RPMI7951 (cell line): ENCODE measurements at regions not wholly inside any gene's neighbourhood (a gene's known extent, or its start where the extent isn't known, plus 50 kb on each side); places are given as distances from the start of the nearest gene placed in this dataset.

ENCODE experiments used
- DNase-seq: peaks from one replicate; pipeline ENCODE4 v3.0.0-alpha.2; 2012; ENCODE audit warnings: low read depth

DNA sequence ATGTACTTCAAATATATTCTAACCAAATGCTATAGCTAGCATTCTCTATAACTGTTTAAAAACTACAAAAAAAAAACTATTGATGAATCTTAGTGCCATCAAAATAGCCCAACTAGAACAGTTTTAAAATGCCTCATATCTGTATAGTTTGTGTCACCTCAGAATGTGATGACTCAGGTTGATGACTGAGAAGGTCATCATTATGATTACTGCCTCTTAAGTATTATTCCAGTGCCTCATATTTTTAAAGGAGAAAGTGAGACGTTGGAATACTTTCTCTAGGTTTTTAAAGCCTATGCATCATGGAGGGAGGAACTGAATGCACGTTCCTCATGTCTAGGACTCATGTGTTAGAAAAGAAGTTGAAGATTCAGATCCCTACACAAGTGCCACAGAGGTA, 88.2 kb downstream of the TMA16 start:
- no peak for DNase-seq

DNA sequence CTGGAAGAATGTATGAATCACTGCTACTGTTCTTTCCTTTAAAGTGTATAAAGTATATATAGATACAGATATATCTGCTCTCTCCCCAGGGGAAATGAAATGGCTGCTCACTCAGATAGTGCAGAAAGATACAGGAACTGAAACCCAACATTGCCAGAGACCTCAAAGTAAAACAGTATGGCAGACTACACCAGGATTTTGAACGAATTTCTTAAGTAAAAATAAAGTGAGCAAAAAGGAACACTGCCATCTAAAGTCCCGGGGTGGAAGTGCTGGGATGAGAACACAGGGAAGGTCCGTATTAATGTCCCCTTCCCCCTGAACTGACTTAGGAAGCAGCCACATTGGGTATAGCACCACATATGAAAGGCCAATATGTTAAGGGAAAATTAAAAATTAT, 93.4 kb downstream of the TMA16 start:
- no peak for DNase-seq

DNA sequence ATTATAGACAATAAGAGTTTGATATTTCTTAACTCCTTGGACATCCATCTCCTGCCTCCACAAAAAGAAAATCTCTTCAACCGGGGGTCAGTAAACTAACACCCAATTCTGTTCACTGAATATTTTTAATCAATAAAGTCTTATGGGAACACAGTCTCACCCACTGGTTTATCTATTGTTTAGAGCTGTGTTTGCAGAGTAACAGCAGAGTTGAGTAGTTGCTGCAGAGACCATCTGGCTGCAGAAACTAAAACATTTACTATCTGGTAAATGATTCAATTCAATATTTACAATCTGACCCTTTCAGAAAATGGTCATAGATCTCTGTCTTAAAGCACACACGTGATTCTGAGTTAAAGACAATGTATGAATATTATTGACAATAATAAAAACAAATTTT, 94.0 kb downstream of the TMA16 start:
- no peak for DNase-seq

- DNase-seq: no peak
Measured at GRCh38 chr4:163590103-163590502, 95.6 kb downstream of the TMA16 start.

DNA sequence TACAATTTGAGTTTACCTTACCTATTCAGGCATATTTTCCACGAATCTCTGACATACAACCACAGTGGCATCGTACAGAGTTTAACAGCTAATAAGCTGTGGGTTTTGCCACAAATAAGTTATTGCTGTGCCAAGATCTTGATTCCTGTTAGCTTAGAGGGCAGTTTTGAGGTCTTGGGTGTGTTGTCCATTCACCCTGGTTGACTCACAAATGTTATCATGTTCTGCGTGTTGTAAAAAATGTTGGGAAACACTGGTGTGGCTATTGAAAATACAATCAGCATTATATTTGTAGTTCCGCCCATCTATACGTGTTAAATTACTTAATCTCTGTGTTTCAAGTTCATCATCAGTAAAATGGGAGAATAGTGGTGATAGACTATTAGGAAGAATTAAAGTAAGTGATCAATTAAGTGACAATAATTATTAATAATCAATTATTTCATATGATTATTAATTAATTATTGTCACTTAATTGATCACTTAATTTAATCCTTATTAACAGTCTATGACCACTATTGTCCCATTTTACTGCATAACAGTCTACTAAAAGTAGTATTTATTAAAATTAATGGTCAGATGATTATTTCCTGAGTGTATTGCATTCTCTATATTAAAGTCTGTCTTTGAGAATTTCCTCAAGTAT, 96.3 kb downstream of the TMA16 start:
- no peak for DNase-seq

GRCh38 chr4:163591614-163592020, 97.1 kb downstream of the TMA16 start:
- no peak for DNase-seq

DNA sequence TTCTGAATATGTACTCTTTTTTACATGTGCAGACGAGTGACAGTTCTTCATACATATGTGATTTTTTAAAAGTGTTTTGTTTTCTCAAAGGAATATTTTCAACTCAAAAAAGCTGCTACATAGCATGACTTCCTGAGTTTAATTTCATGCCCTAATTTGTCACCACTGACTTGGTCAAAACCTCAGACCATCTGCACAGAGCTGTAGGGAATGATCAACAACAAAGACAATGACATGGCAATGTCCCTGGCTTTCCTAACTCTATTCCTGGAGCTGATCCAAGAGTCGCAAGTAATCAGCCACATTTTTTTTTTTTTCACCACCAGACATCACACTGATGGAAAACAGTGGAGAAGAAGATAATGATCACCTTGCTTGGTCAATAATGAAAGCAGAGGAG, 97.7 kb downstream of the TMA16 start:
- DNase-seq: no peak

DNA sequence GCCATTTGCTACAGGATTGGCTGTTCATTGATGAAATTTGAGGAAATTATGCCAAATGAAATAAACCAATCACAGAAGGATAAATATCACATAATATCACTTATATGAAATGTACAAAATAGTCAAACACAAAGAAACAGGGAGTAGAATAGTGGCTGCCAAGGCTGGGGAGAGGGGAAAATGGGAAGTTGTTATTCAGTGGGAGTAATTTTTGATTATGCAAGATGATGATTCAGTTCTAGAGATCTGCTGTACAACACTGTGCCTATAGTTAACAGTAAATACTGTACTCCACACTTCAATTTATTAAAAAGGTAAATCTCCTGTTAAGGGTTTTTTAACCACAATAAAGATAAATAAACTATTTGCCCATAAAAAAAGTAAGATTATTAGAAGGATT, 101.1 kb downstream of the TMA16 start:
- no peak for DNase-seq

- no peak for DNase-seq
Measured at GRCh38 chr4:163598028-163598427, 103.5 kb downstream of the TMA16 start.

GRCh38 chr4:163598489-163598888, 104.0 kb downstream of the TMA16 start:
- DNase-seq: no peak

DNA sequence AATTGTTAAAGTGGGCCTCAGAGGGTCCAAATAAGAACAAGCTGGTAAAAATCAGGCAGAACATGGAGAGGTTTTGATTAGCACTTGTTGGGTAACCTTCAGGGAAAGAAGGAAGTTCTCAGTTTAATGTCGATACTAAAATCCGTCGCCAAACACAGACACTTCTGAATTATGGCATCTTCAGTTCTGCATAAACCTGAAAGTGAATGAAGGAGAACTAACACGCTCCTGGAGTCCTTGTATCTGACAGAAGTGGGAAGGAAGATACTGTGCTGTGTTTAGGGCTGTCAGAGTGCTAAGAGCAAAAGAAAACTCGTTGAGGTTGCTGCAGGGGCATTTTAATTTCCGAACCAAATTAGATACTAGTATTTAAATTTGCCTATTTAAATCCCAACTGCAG, 106.2 kb downstream of the TMA16 start:
- no peak for DNase-seq

GRCh38 chr4:163603257-163603656, 108.8 kb downstream of the TMA16 start:
- DNase-seq: no peak

DNA sequence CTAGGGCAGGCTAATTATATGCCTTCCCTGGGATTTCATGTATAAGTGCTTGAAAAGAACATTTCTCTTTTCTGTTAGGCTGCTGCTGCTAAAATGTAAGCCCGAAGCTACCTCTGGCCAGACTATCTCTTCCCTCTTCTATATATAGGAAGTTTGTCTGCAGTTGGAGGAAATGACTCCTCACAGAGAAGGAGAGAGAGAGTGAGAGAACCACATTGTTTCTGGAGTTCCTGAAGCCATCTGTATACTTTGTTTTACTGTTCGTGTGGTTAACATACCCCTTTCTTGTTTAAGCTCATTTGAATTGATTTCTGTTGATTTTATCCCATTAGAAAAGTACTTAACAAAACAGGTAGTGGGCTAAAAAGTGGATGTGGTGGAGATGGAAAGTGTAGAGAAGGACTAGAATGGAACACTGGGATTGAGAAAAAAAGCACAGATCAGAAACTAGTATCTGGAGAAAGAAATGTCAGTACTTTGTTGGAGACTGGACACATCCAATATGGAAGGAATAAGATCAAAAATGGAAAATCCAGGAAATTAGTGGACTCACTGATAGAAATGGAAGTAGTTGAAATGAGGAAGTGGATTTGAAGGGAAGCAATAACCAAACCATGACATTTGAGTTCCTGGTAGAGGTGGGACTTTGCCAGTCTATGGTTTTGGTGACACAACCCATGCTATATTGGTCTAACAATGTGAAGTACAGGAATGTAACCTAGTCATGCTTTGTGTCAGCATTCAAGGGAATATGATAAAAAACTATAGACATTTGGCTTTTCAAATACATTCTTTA, 112.6 kb downstream of the TMA16 start:
- no peak for DNase-seq

GRCh38 chr4:163609019-163609418, 114.5 kb downstream of the TMA16 start:
- no peak for DNase-seq

DNA sequence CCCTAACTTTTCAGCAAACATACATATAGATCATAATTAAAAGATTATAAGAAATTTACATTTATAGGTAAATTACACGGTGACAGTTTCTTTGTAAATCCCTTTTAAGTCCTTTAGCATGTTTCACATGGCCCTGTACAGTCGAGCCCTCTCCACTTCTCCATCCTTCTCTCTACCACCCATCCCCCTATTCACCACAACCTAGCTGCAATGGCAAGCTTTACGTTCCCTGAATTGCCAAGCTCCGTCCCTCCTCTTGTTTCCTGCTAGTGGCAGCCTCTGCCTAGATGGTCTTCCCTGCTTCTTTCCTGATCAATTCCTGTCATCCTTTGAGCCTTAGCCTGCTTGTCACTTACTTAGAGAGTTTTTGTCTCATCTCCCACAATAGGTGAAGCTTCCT, 116.2 kb downstream of the TMA16 start:
- no peak for DNase-seq

- no peak for DNase-seq
Measured at GRCh38 chr4:163611182-163611581, 116.7 kb downstream of the TMA16 start.

GRCh38 chr4:163611784-163612445, 117.4 kb downstream of the TMA16 start:
- DNase-seq: no peak

DNA sequence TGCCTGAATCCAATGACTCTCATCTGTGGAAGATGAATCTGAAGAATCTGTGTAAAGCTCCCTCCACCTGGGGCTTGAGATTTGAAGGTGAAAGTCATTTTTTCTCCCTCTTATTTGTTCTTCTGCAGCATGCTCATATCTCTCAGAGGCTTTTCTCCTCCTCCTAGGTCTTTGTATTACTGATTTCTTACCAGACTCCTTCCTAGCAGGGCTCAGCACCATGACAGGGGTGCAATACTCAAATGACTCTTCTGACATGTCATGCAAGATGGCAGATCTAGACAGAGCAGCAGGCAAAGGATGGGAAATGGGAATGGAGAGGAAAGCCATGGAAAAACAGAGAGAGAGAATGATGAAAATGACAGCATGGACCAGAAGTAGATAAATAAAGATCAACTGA, 118.3 kb downstream of the TMA16 start:
- no peak for DNase-seq

DNA sequence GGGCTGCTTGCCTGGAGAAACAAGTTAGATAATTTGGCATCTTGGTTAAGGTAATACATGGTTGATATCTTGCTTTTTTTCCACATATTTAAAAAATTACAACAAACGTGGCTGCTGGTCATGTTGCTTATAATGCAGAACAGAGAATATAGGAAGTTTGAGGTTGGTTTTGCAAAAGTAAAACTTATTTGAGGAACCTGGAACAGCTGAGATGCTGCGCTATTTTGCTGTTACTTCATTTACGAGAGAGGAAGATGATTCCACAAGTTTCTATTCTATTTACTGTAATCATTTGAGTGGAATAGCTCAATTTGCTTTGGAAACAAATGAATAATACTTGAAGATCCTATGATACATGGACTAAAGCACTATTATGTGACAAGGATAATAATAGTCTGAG, 118.9 kb downstream of the TMA16 start:
- DNase-seq: no peak

DNA sequence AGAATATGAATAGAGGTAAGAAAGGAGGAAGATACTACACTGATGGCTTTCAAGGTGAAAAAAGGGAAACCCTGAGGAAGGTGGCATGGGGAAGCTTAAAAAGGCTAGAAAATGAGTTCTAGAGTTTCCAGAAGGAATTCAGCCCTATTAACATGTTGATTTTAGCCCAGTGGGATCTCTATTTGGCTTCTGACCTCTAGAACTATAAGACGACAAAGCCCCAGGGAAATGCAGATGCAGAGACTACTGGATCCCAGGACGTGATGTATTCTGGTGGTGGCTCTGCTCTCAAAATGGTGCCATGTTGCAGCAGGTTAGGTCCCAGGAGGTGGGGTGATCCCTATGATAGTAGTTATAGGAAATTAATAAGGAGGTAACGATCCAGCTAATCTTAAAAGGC, 120.4 kb downstream of the TMA16 start:
- DNase-seq: no peak

DNA sequence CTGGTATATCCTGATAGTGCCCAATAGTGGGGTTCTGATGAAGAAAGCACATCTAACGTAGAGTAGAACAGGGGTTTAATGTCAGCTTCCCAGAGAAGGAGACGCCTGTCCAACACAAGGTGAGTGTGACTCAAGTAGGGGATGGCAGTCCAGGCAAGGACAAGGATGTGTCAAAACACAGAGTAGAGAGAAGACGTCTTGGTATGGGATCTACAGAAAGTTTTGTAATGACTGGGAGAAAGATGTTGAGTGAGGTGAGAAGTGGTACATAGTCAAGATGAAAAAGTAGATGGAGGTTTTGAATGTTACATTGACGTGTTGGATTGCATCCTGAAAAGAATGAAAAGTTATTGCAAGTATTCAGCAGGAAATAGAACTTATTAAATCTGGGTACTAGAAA, 124.4 kb downstream of the TMA16 start:
- no peak for DNase-seq

GRCh38 chr4:163620738-163621137, 126.2 kb downstream of the TMA16 start:
- DNase-seq: no peak

DNA sequence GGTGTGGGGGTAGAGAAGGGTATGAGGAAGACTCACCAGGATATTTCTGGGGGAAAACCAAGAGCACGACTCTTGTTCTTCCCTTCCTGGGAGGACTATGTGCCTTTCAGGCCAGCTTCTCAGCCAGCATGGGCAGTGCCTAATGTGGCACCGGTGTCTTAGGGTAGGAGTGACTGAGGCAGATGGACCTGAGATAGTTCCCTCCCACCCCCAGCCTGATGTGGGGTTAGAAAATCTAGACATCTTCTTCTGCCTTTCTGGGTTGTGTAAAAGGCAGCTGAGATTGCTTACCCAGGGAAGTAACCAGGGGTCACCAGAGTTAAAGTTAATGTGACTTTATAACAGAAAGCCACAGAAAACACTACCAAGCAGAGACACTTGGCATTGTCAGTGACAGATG, 127.3 kb downstream of the TMA16 start:
- no peak for DNase-seq
